OCI-LY3 (cell line): ENCODE measurements at regions not wholly inside any gene's neighbourhood (a gene's known extent, or its start where the extent isn't known, plus 50 kb on each side); places are given as distances from the start of the nearest gene placed in this dataset.

Experiments
- EZH2phosphoT487 ChIP-seq: fragments of 200-600 bp; shearing (Covaris generic); IDR thresholded peaks from 2 replicates; pipeline ENCODE4 v1.6.1; 2018; ENCODE audit warnings: antibody characterized with exemption, mixed run types, low read depth
- TF ChIP-seq, protein P1 (sequence below): fragments of 200-600, 300-600 bp; sonication (generic); IDR thresholded peaks from 2 replicates; pipeline ENCODE4 v1.5.1; 2014; ENCODE audit warnings: antibody characterized with exemption, low read length, low read depth

DNA sequence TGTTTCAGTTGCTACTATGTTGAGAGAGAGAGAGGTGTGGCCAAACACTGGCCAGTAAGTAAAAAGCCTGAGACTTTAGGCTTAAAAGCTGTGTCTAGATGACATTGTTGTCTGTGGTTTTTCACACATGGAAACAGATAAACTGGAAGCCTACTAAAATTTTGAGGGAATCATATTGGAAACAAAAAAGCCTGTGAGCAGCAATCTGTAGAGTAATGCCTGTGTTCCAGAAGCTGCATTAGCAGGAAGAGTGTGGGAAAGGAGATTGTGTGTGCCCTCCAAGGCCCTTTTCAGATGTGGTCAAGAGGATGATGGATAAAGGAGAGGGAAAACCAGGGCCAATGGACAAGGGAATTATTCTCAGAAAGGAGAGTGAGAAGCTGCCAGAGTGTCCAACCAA, 236.3 kb upstream of the SPRED2 start:
- TF ChIP-seq, protein P1, sequence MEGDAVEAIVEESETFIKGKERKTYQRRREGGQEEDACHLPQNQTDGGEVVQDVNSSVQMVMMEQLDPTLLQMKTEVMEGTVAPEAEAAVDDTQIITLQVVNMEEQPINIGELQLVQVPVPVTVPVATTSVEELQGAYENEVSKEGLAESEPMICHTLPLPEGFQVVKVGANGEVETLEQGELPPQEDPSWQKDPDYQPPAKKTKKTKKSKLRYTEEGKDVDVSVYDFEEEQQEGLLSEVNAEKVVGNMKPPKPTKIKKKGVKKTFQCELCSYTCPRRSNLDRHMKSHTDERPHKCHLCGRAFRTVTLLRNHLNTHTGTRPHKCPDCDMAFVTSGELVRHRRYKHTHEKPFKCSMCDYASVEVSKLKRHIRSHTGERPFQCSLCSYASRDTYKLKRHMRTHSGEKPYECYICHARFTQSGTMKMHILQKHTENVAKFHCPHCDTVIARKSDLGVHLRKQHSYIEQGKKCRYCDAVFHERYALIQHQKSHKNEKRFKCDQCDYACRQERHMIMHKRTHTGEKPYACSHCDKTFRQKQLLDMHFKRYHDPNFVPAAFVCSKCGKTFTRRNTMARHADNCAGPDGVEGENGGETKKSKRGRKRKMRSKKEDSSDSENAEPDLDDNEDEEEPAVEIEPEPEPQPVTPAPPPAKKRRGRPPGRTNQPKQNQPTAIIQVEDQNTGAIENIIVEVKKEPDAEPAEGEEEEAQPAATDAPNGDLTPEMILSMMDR: no peak
- no peak for TF ChIP-seq EZH2phosphoT487
